GM18861 (cell line): ENCODE measurements at regions not wholly inside any gene's neighbourhood (a gene's known extent, or its start where the extent isn't known, plus 50 kb on each side); places are given as distances from the start of the nearest gene placed in this dataset.
"Not testable (repeated sequence)": the region's sequence is repeated elsewhere in the genome, so short reads cannot be mapped to it uniquely, and the experiment has no call there.

Experiments
- ATAC-seq: cut with Tn5 transposase; IDR thresholded peaks from one replicate; pipeline ENCODE4 v1.9.1; 2021; ENCODE audit not compliant: unreplicated experiment

DNA sequence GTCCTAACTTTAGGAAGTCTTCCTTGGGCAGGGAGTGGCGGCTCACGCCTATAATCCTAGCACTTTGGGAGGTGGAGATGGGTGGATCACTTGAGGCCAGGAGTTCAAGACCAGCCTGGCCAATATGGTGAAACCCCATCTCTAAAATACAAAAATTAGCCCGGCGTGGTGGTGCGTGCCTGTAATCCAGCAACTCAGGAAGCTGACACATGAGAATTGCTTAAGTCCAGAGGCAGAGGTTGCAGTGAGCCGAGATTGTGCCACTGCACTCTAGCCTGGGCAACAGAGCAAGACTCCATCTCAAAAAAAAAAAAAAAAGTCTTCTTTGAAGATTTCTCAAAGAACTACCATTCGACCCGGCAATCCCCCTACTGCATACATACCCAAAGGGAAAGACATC, 50.0 kb upstream of the GPCPD1 start:
- not testable (repeated sequence) for ATAC-seq
